ENCODE measurements at regions not wholly inside any gene's neighbourhood (a gene's known extent, or its start where the extent isn't known, plus 50 kb on each side); places are given as distances from the start of the nearest gene placed in this dataset.

- no peak for ATAC-seq
- Histone ChIP-seq H3K9me3 (peaks cover 0 to 6% (median 0%) of the 10 kb centered on the region in 3 donors), H3K36me3 (no peaks in the 10 kb centered on the region), H3K4me1 (no peaks in the 10 kb centered on the region), H3K27me3 (no peaks in the 10 kb centered on the region), H3K27ac (no peak overlapping the region), H3K4me3 (no peak overlapping the region)
- 49 to 60% methylated on average over 2 to 3 of the region's 3 CpGs for WGBS, 2 donors (ENCODE audit: low coverage in 1 of 2)
- no peak for TF ChIP-seq POLR2A (IDR thresholded peaks at IDR 0.05)
- TF ChIP-seq, protein P1, sequence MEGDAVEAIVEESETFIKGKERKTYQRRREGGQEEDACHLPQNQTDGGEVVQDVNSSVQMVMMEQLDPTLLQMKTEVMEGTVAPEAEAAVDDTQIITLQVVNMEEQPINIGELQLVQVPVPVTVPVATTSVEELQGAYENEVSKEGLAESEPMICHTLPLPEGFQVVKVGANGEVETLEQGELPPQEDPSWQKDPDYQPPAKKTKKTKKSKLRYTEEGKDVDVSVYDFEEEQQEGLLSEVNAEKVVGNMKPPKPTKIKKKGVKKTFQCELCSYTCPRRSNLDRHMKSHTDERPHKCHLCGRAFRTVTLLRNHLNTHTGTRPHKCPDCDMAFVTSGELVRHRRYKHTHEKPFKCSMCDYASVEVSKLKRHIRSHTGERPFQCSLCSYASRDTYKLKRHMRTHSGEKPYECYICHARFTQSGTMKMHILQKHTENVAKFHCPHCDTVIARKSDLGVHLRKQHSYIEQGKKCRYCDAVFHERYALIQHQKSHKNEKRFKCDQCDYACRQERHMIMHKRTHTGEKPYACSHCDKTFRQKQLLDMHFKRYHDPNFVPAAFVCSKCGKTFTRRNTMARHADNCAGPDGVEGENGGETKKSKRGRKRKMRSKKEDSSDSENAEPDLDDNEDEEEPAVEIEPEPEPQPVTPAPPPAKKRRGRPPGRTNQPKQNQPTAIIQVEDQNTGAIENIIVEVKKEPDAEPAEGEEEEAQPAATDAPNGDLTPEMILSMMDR (IDR thresholded peaks at IDR 0.05) = no peak
- TF ChIP-seq POLR2AphosphoS5 (IDR thresholded peaks at IDR 0.05) = no peak
- no peak for TF ChIP-seq EP300 (IDR thresholded peaks at IDR 0.05)
These were observed 346.4 kb downstream of the FGF9 start for GRCh38 chr13:22017226-22017625.

DNA sequence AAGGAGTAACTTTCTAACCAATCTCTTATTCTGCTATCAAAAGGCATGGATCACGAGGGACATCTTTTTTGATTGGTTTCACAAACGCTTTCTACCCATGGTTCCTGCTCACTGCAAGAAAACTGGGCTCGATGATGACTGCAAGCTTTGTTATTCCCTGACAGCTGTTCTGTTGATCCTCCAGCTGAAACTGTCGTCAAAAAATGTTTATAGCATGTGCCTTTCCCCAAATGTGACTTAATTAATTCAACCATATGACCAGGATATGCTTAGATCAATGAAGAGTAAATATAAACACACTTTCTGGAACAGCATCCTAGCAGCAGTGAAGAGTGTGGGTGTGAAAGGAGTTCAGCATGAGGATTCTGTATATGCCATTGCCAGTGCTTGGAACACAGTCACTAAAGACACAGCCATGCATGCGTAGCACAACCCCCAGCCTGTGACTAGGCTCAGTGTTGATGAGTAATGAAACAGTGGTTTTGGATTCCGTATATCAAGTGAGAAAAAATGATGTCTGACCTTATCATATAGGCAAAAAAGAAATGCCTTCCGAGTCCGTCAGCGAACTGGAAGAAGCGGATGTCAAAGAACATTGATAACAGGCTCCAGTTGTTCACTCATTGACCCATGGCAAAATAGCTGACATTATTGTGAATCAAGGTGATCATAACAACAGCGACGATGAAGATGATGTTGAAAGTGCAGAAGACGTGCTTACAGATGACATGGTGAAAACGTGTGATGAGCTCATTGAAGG, 347.4 kb downstream of the FGF9 start:
- no peak for ATAC-seq
- Histone ChIP-seq H3K36me3 (no peaks in the 10 kb centered on the region), H3K27ac (no peak overlapping the region), H3K4me1 (no peaks in the 10 kb centered on the region), H3K27me3 (no peaks in the 10 kb centered on the region), H3K4me3 (no peak overlapping the region), H3K9me3 (peaks cover 0 to 6% (median 0%) of the 10 kb centered on the region in 3 donors)
- WGBS, 2 donors (ENCODE audit: low coverage in 1 of 2) = 69 to 82% methylated on average over 11 to 13 of the region's 14 CpGs
- no peak for TF ChIP-seq EP300 (IDR thresholded peaks at IDR 0.05)
- TF ChIP-seq POLR2AphosphoS5 (IDR thresholded peaks at IDR 0.05) = no peak
- TF ChIP-seq, protein P1 (IDR thresholded peaks at IDR 0.05) = no peak
- no peak for TF ChIP-seq POLR2A (IDR thresholded peaks at IDR 0.05)

GRCh38 chr13:22018836-22019210, 347.9 kb downstream of the FGF9 start:
- Histone ChIP-seq H3K36me3 (no peaks in the 10 kb centered on the region), H3K9me3 (peaks cover 0 to 6% (median 0%) of the 10 kb centered on the region in 3 donors), H3K4me3 (no peak overlapping the region), H3K27me3 (no peaks in the 10 kb centered on the region), H3K4me1 (no peaks in the 10 kb centered on the region), H3K27ac (no peak overlapping the region)
- ATAC-seq = no peak
- TF ChIP-seq, protein P1 (IDR thresholded peaks at IDR 0.05) = no peak
- no peak for TF ChIP-seq POLR2AphosphoS5 (IDR thresholded peaks at IDR 0.05)
- TF ChIP-seq POLR2A (IDR thresholded peaks at IDR 0.05) = no peak
- no peak for TF ChIP-seq EP300 (IDR thresholded peaks at IDR 0.05)
- WGBS, 2 donors (ENCODE audit: low coverage in 1 of 2) = 81 to 94% methylated on average over 4 of the region's 4 CpGs

- no peak overlapping the region for H3K27ac ChIP-seq
- ATAC-seq = no peak
- H3K36me3 ChIP-seq = no peaks in the 10 kb centered on the region
- no peaks in the 10 kb centered on the region for H3K9me3 ChIP-seq
- H3K4me3 ChIP-seq = no peak overlapping the region
- no peak for TF ChIP-seq EP300 (IDR thresholded peaks at IDR 0.05)
- no peak for TF ChIP-seq POLR2AphosphoS5 (IDR thresholded peaks at IDR 0.05)
- no peak for TF ChIP-seq POLR2A (IDR thresholded peaks at IDR 0.05)
- TF ChIP-seq, protein P1 (IDR thresholded peaks at IDR 0.05) = no peak
- no peaks in the 10 kb centered on the region for H3K4me1 ChIP-seq
- WGBS, 2 donors (ENCODE audit: low coverage in 1 of 2) = 81 to 92% methylated on average over 6 to 7 of the region's 8 CpGs
- no peaks in the 10 kb centered on the region for H3K27me3 ChIP-seq
These were observed 353.6 kb downstream of the FGF9 start for GRCh38 chr13:22024381-22024994.

DNA sequence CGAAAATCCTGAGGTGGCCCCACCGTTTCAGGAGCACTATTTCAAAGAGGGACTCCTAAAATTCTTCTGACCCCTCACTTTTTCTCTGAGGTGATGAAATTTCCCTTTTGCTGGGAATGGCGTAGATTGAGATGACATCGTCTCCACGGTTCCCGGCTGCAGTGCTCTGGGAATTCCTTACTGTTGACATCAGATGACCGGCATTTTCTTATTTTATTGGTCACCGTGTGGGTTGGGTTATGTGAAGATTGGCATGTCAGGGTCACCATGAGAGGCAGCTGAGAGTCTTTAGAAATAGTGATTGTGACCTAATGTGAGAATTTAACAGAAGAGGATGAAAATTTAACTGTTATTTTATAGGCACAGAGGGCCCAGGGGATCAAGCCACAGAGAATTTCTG, 356.7 kb downstream of the FGF9 start:
- TF ChIP-seq POLR2A (IDR thresholded peaks at IDR 0.05) = no peak
- WGBS, 2 donors (ENCODE audit: low coverage in 1 of 2) = 77 to 94% methylated on average over 6 to 8 of the region's 8 CpGs

More for the DNA sequence above, 356.7 kb downstream of the FGF9 start:
- H3K4me1 ChIP-seq = peaks cover 0 to 6% (median 0%) of the 10 kb centered on the region in 3 donors
- no peak overlapping the region for H3K27ac ChIP-seq
- no peaks in the 10 kb centered on the region for H3K36me3 ChIP-seq
- no peak overlapping the region for H3K4me3 ChIP-seq
- ATAC-seq = no peak
- H3K27me3 ChIP-seq = no peaks in the 10 kb centered on the region
- no peaks in the 10 kb centered on the region for H3K9me3 ChIP-seq

Measured in gastroesophageal sphincter (tissue), 4 donors.